Suprapubic skin (tissue), 4 donors: ENCODE measurements at regions not wholly inside any gene's neighbourhood (a gene's known extent, or its start where the extent isn't known, plus 50 kb on each side); places are given as distances from the start of the nearest gene placed in this dataset.

Source experiments
- DNase-seq, 2 donors: peaks; one replicate each; pipeline ENCODE4 v3.0.0-alpha.2; 2019; ENCODE audit warnings: low spot score in 2 of 2
- H3K27ac ChIP-seq: fragments of 200-600 bp; sonication (generic); one replicate; pipeline ENCODE4 v1.5.1; 2019
- H3K27me3 ChIP-seq: fragments of 200-600 bp; sonication (generic); one replicate; pipeline ENCODE4 v1.5.1; 2019
- H3K36me3 ChIP-seq: fragments of 200-600 bp; sonication (generic); one replicate; pipeline ENCODE4 v1.5.1; 2019
- H3K4me1 ChIP-seq: fragments of 200-600 bp; sonication (generic); one replicate; pipeline ENCODE4 v1.5.1; 2019
- H3K4me3 ChIP-seq: fragments of 200-600 bp; sonication (generic); one replicate; pipeline ENCODE4 v1.5.1; 2019; ENCODE audit warnings: mild to moderate bottlenecking
- H3K9me3 ChIP-seq: fragments of 200-600 bp; sonication (generic); one replicate; pipeline ENCODE4 v1.5.1; 2019
- EP300 ChIP-seq: sonication (generic); formaldehyde crosslinking; IDR thresholded peaks from one replicate; pipeline ENCODE4 v1.6.1; 2017; ENCODE audit warnings: antibody characterized with exemption
- POLR2A ChIP-seq, 2 donors: fragments of 450-650 bp; IDR thresholded peaks; one replicate each; pipeline ENCODE4 v1.6.1; 2017; ENCODE audit warnings: antibody characterized with exemption in 2 of 2, mild to moderate bottlenecking in 2 of 2, moderate library complexity in 2 of 2
- POLR2AphosphoS5 ChIP-seq, 3 donors: sonication (generic); formaldehyde crosslinking; IDR thresholded peaks; one replicate each; pipeline ENCODE4 v1.6.1; 2017; ENCODE audit warnings: antibody characterized with exemption in 3 of 3
- WGBS: methylation state at CpG from one replicate; pipeline ENCODE4 v1.1.5; 2018; 5-methylcytosine and 5-hydroxymethylcytosine counted together
- TF ChIP-seq, protein P1 (sequence below), 2 donors: fragments of 200-600 bp in 1 of 2; fragments of 450-650 bp in 1 of 2; sonication (generic) in 1 of 2; IDR thresholded peaks; one replicate each; pipeline ENCODE4 v1.5.1; 2016 to 2019; ENCODE audit warnings: antibody characterized with exemption in 2 of 2, mild to moderate bottlenecking in 1 of 2, moderate library complexity in 1 of 2

DNA sequence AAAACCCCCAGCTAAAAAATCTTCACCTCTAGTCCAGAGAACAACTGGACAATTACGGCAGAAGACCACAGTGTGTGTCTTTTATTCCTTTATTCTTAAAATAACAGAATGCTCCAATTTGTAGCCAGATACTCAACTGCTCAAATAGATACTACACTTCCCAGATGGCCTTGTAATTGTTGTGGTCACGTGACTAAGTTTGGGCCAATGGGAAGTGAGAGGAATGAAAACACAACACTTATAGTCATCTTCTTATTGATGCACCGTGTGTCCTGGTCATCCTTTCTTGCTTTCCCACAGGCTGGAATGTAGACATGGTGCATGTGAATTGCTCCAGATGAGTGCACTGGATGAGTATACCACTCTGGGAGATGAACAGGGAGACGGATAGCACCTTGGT lies 145.1 kb downstream of the CDC42EP3 start:
- H3K9me3 ChIP-seq, result no peaks in the 10 kb centered on the region
- no peak overlapping the region for H3K4me3 ChIP-seq
- TF ChIP-seq EP300, result no peak
- TF ChIP-seq, protein P1, sequence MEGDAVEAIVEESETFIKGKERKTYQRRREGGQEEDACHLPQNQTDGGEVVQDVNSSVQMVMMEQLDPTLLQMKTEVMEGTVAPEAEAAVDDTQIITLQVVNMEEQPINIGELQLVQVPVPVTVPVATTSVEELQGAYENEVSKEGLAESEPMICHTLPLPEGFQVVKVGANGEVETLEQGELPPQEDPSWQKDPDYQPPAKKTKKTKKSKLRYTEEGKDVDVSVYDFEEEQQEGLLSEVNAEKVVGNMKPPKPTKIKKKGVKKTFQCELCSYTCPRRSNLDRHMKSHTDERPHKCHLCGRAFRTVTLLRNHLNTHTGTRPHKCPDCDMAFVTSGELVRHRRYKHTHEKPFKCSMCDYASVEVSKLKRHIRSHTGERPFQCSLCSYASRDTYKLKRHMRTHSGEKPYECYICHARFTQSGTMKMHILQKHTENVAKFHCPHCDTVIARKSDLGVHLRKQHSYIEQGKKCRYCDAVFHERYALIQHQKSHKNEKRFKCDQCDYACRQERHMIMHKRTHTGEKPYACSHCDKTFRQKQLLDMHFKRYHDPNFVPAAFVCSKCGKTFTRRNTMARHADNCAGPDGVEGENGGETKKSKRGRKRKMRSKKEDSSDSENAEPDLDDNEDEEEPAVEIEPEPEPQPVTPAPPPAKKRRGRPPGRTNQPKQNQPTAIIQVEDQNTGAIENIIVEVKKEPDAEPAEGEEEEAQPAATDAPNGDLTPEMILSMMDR (IDR thresholded peaks at IDR 0.05), result no peak
- no peak for TF ChIP-seq POLR2AphosphoS5 (IDR thresholded peaks at IDR 0.05)
- no peak for TF ChIP-seq POLR2A (IDR thresholded peaks at IDR 0.05)
- peaks cover 15% of the 10 kb centered on the region for H3K4me1 ChIP-seq
- WGBS, result 66% methylated on average over 4 of the region's 4 CpGs
- DNase-seq, result no peak
- no peaks in the 10 kb centered on the region for H3K27me3 ChIP-seq
- H3K36me3 ChIP-seq, result no peaks in the 10 kb centered on the region
- no peak overlapping the region for H3K27ac ChIP-seq

DNA sequence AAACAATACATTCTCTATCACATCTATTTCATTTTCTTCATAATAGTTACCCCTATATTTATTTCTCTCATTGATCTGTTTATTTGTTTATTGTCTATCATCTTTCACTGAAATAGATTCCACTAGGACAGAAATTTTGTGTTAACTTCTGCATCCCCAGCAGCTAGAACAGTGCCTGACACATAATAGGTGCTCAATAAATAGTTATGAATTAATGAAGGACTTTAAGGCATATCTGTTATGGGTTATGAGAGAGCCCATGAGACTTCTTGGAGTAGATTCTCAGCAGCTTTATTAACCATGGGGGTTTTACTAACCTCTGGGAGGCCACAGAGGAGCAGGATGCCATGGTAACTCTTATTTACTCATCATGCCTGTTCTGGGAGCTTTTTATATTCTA lies 144.6 kb downstream of the CDC42EP3 start:
- Histone ChIP-seq H3K27me3 (no peaks in the 10 kb centered on the region), H3K27ac (no peak overlapping the region), H3K36me3 (no peaks in the 10 kb centered on the region), H3K9me3 (no peaks in the 10 kb centered on the region), H3K4me3 (no peak overlapping the region), H3K4me1 (peaks cover 15% of the 10 kb centered on the region)
- DNase-seq, result no peak
- no peak for TF ChIP-seq EP300
- TF ChIP-seq, protein P1 (IDR thresholded peaks at IDR 0.05), result no peak
- TF ChIP-seq POLR2AphosphoS5 (IDR thresholded peaks at IDR 0.05), result no peak
- TF ChIP-seq POLR2A (IDR thresholded peaks at IDR 0.05), result no peak

DNA sequence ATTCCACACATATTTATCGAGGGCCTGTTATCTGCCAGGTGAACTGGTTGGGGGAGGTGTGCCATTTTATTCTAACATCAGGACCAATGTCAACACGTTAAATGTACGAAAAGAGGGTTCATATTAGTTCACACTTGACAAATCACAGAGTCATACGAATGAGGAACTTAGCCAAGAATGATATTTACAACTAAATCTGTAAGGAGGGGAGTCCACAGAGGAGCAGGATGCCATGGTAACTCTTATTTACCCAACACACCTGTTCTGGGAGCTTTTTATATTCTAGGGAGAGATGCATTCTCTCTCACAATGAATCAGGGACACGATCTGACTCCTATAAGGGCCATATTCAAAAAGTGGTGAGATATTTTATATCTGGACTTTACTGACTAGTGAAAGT lies 144.1 kb downstream of the CDC42EP3 start:
- Histone ChIP-seq H3K27me3 (no peaks in the 10 kb centered on the region), H3K4me1 (peaks cover 15% of the 10 kb centered on the region), H3K9me3 (no peaks in the 10 kb centered on the region), H3K36me3 (no peaks in the 10 kb centered on the region), H3K4me3 (no peak overlapping the region), H3K27ac (no peak overlapping the region)
- DNase-seq, result no peak
- no peak for TF ChIP-seq POLR2A (IDR thresholded peaks at IDR 0.05)
- TF ChIP-seq EP300, result no peak
- TF ChIP-seq POLR2AphosphoS5 (IDR thresholded peaks at IDR 0.05), result no peak
- TF ChIP-seq, protein P1 (IDR thresholded peaks at IDR 0.05), result no peak
- 88% methylated on average over 5 of the region's 5 CpGs for WGBS

DNA sequence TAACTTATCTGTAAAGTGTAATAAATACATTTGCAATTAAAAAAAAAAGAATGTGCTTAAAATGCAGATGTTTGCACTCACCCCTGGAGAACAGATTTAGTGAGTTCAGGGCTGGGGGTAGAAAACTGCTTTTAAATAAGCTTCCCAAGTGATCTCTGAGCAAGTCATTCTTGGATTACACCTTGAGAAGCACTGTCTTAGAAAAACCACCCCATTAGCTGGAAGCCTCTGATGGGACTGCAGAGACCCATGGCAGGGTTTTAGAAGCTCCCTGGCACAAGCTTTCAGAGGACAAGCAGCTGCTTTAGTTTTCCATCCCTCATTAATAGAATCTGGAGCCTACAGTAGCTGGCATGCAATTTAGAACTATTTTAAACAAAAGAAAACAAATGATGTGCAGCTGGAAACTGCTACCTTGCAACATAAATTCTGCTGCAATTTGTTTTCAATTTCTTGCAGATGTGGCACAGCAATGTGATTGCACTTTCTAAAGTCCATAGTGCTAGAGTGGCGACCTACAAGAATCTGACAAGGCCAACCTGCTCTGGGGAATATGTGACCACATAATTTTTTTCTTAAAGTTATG lies 141.5 kb downstream of the CDC42EP3 start:
- no peak for DNase-seq
- Histone ChIP-seq H3K4me1 (no peaks in the 10 kb centered on the region), H3K27me3 (no peaks in the 10 kb centered on the region), H3K36me3 (no peaks in the 10 kb centered on the region), H3K9me3 (no peaks in the 10 kb centered on the region), H3K27ac (no peak overlapping the region), H3K4me3 (no peak overlapping the region)
- 77% methylated on average over 1 of the region's 1 CpG for WGBS
- TF ChIP-seq POLR2A (IDR thresholded peaks at IDR 0.05) (no peak), EP300 (no peak), POLR2AphosphoS5 (IDR thresholded peaks at IDR 0.05) (no peak)
- TF ChIP-seq, protein P1 (IDR thresholded peaks at IDR 0.05), result no peak

DNA sequence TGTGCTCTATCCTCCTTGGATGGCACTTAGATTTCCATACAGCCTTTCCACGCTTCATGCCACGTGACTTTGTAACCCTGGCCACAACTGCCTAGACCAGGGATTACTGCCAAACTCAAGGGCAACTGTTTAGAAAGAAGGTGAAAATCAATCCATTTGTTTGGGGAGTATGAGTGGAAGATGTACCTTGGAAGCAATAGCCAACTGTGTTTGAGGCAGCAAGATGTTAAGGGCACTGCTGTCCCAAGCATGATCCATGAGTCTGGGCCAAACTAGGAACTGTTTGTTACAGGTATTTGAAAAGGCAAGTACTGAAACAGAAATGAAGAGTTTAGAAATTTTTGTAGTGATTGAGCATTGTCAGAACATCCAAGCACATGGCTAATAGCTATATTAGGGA lies 138.9 kb downstream of the CDC42EP3 start:
- 97% methylated on average over 2 of the region's 2 CpGs for WGBS

More for the DNA sequence above, 138.9 kb downstream of the CDC42EP3 start:
- TF ChIP-seq, protein P1 (IDR thresholded peaks at IDR 0.05), result no peak
- no peak for TF ChIP-seq POLR2AphosphoS5 (IDR thresholded peaks at IDR 0.05)
- no peak for TF ChIP-seq EP300
- TF ChIP-seq POLR2A (IDR thresholded peaks at IDR 0.05), result no peak
- DNase-seq, result no peak
- no peak overlapping the region for H3K4me3 ChIP-seq
- no peaks in the 10 kb centered on the region for H3K4me1 ChIP-seq
- no peak overlapping the region for H3K27ac ChIP-seq
- no peaks in the 10 kb centered on the region for H3K9me3 ChIP-seq
- no peaks in the 10 kb centered on the region for H3K27me3 ChIP-seq
- H3K36me3 ChIP-seq, result no peaks in the 10 kb centered on the region
